Activated CD4-positive, alpha-beta T cell treated with anti-CD3 and anti-CD28 coated beads for 48 hours (primary cell): ENCODE measurements at regions not wholly inside any gene's neighbourhood (a gene's known extent, or its start where the extent isn't known, plus 50 kb on each side); places are given as distances from the start of the nearest gene placed in this dataset.

Experiments used
- DNase-seq: peaks from one replicate; pipeline ENCODE4 v3.0.0-alpha.2; 2020

DNA sequence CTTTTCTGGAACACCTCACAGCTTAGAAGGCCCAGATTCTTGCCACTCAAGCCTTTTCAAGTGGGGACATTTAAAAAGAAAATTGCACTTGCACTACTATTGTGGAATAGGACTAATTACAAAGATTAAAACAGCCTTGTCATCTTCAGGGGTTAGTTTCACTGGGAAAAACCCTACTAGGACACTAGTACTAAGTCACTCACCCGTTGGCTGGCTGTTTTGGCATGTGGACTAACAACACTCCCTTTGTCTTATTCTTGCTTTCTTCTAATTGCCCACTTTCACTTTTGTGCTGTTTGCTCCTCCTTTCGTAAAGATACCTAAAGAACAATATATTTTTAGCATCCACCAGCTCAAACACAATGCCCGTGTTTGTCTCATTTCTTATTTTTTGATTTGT, 200.9 kb upstream of the MID1 start:
- DNase-seq, result no peak

DNA sequence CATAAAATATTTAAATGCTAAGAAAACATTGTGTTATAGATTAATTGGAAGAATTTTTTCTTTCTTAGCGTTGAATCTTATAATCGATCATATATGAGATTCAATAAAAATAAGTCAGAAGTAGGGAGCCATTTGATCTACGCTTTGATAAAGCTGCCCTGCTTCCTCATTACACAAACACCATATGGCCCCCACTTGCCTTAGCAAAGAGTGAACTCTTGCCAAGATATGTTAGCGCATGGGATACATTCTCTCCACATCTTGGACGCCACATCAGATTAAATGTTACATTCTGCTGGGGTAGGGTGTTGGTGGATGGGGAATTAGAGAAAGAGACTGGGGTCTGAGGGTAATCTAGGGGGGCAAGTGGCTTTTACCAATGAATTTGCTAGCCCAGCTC, 207.7 kb upstream of the MID1 start:
- DNase-seq, result no peak

DNA sequence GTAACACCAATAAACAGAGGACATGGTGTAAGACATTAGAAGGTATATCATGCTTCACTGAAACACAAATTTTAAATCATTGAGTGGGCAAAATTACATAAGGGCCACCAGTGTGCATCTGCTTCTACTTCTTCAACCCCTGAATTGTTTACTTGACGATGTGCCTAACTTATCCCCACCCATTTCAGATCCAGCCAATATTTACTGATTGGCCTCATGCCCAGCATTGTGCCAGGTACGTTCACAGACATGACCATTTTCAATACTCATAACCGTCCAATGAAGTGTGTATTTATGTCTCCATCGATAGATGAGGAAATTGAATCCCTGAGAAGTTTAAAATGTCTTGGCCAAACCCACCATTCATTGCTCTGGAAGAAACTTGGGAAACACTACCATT, 208.3 kb upstream of the MID1 start:
- no peak for DNase-seq

DNA sequence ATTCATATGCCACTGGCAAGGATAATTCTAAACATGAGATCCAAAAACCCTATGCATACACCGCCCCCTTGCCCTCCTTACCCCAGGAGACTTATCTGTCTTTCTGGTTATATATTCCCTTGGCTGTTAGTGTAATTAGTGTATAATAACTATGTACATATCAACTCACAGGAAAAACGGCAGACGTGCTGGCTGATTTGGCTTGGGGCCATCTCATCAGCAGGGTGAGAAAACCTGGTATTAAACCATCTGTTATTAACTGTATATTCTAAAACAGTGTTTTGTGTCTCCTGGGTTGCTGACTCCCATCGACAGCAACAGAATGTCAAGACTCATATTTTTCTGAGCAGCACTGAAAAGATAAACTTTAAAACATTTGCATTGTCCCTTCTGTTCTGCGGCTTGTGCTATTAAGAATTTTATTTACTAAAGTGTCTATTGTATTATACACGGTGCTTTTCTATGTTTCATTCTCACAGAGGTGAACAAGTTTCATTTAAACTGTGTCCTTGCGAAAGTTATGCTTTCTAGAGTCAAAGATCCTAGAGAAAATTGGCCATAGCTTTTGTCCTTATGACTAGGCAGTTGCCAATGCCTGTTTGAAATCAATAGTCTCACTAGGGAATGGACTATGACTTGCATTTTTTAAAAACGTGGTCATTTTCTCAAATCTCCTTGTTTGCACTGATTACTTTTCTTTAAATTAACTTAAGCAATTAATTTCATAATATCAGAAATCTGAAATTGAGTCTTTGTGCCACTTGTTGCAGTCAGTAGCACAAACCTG, 211.5 kb upstream of the MID1 start:
- no peak for DNase-seq

DNA sequence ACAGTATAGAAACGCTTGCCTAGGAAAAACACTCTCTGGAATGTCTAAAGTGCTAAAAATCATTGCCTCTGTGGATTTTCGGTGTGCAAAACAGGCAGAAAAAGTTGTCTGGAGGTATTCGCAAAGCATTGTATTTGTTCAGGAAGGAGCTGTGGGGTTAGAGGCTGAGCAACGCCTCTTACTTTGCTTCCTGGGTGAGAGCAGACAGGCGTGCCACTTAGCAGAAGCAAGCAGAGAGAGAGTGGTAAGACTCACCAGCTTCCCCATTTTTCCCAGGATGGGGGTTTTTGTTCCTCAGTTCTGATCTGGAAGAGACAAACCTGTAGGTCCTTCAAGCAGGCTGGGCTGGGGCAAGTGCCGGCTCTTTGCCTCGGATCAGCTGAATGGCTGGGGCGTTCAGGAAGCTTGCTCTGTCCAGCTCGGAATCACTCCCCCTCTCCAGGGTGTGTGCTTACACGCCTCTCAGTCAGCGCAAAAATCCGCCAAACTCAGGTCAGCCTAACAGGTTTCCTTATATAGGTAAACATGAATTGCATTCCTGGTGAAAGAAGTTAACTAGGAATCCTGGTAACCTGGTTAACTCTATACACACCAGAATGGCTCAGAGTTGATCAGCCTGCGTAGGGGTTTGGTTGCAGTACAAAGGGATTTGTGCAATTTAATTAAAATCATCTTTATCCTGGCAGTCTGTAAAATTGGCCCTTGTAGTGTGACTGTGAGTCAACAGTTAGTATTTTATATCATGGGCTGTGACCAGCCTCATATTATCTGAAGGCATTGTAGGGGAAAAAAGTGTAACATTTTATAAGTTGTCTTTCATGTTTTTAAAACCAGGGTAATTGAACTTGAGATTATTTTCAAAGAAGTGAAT, 213.1 kb upstream of the MID1 start:
- no peak for DNase-seq

DNA sequence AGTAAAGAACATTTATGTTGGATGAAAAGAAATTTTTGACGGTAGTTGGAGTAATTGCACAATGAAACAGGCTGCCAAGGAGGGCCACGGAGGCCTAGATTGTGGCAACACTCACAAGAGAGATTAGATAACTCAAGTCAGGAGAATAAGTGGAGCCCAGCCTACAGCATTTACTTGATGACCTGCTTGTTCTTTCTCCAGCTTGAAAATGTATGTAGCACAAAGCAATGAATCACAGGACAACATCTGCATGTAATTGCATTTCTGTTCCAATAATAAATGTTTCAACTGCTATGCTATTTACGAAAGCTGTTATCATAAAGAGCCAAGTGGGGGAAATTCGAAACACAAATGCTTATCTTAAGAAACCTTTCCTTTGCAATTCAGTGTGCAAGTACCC, 221.2 kb upstream of the MID1 start:
- no peak for DNase-seq

DNA sequence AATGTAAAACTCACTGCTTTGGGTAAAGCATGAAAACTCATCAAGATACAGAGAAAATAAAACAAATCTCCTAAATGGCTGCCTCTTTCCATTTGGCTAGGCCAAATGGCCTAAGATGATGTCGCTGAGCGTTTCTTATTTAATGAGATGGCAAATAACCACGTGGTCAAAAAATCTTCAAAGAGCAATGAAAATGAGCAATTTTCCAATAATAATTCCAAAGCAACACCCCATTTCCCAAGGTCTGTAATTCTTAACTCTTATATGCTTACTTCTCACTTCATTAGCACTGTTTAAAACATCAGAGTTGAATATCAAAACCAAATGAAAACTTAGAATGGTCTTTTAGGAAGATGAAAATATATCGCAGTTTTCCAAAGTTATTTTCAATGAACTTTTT, 222.3 kb upstream of the MID1 start:
- DNase-seq, result no peak

DNA sequence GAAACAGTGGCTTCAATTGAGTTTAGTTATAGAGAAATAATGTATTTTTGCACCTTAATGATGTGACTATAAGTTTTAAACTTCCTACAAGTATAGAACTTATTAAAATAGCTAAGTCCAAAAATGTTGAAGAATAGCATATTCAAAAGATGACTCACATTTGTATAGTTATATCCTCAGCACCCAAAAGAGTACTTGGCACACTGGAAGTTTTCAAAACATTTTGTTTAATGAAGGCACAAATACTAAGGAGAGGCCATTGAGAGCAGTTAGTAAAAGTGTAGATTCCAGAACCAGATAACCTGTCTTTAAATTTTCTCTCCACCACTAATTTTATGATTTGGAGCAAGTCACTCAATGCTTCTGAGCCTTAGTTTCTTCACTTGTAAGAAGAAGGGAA, 226.9 kb upstream of the MID1 start:
- DNase-seq, result no peak

DNA sequence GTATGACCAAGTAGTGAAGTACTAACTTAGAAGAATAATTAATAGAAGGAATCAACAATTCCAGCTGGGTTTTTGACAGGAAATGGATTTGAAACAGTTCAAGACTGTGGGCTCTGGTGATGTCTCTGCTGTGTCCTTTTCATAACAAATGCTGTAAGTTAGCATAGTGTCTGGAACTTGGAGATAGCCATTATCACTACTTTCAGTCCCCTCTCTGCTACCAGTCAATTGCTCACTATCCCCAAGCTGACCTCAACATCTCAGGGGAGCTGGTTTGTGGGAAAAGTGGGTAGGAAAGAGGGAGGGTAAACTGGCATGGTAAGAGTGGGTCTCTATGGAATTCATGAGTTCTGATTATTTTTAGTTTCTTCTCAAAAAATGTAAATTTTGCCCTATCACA, 231.4 kb upstream of the MID1 start:
- DNase-seq, result no peak

DNA sequence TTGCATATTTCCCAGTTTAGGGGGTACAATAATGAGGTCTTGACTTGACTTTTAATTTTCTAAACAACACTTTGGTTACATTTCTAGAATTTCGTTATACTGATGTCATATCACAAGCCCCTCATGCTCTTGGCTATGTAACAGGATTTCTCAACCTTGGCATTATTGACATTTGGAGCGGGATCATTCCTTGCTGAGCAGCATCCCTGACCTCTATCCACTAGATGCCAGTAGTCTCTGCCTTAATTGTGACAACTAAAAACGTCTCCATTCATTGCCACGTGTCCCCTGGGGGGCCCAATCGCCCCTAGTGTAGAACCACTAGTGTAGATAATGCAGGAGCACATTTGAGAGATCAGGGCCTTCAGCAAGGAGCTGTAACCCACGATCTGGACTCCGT, 234.2 kb upstream of the MID1 start:
- no peak for DNase-seq

DNA sequence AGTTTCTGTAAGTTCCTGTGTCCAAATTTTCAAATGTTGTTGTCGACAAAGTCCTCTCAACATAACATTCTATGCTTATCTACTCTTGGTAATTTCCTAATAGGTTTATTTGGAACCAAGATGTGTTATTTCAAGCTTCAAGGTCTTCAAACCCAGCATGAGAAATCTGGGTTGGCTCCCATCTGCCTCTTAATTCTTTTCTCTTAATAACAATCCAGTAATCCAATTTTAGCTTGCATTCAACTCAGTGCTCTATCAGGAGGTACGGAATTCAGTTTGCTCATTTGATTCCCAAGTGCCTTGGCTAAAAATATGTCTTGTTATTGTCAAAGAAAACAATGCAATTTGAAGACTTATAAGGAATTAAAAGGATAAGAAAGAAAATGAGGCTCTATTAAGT, 235.5 kb upstream of the MID1 start:
- no peak for DNase-seq

DNA sequence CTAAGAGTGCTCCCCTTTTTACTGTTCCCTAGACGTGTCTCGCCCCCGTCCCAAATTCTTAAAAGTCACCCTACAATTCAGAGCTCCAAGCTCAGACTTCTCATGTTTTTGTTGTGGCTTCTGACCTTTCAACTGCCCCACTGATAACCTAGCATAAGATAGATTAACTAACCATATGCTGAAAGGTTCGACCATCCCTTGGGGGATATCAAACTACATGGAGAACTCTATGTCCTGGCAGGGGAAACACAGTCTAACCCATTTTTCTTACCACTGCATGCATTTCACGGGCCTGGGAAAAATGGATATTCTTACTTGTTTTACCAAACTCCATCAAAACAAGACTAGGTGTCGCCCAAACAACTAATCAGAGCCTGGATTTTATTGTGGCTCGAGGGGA, 236.4 kb upstream of the MID1 start:
- no peak for DNase-seq

DNA sequence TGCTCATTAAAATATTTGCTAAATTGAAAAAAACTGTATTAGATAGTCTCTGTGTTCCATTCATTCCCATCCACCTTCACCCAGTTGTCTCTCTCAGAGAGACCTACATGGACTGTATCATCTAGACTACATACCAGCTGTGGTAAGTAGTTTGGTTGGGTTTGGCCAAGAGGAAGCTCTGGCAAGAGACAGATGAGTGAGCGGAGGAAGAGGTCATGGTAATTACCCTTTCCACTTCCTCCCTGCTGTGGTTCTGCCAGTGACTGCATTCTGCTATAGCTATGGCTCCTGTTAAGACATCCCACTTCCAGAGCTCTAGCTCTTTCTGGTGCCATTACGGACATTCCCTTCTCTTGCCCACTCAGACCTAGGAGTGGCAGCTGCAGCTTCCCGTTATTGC, 239.0 kb upstream of the MID1 start:
- DNase-seq, result no peak

DNA sequence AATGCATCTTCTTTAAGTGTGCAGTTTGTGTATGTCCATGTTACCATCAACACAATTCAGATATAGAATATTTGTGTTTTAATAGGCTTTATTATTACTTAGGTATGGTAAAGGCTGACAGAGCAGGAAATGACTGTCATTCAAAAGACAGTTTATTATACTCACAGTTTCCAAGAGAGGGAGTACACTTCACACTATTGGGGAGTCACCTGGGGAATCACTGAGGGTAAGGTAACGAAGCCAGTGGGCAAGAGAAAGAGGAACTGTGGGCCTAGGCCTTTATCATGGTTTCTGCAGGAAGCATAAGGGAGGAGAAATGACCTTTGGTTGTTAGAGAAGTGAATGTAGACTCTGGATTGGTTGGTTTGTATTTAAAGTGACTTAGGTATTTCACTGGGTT, 235.1 kb upstream of the HCCS start:
- DNase-seq, result no peak

DNA sequence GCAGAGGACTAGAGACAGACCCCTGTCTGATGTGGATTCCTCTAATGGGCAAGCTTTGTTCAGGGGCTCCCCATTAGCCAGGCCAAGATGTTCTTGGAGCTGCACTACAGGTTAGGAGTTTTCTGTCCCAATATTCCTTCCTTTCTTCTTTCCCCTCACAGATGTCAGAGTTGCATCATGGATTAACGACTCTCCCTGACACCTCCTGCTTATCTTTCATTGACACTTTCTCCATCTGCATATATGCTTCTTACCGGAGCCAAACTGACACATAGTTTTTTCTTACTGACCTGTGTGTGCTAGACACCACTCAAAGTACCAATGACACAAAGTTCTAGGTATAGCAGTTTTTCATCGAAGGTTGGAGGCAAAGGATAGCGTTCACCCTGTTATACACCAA, 228.6 kb upstream of the HCCS start:
- no peak for DNase-seq

DNA sequence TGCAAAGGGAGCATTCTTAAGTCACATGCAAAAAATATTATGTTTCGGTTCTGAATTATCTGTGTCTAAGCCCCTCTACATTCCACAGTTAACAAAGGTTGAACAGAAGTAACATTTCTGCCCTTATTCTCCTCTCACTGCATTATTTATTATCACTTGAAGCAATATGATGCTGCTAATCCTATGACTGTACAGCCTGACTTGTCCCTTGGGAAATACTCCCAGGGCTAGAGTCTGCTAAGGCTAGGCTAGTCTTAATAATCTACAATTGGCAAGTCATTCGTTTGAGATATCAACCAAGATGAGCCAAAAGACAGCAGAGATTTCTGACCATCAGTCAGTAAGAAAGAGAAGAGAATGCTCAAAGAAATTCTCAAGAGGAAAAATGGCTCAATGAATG, 226.9 kb upstream of the HCCS start:
- no peak for DNase-seq

DNA sequence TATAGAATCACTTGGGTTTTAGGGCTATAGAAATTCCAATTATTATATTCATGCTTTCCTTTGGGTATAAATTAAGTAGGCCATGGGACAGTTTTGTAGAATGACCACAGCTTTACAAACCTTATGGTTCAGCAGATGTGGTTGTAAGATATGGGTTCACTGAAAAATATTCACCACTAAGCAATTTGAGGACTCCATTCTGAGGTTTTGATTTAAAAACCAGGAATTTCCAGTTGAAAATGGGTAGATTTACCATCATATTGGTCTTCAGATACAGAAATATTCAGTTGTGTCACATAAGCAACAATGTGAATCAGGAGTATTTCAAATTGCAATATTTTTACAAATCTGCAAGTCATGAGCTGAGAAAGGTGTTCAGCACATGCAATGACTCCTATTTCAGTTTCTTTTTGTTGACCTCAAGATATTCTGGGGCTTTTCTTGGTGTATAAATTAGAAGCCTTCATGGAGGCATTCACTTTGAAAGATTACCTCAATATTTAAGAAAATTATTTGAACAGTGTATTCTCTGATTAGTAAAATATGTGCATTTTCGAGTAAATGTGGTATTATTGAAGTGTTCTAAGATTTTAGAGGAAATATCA, 218.4 kb upstream of the HCCS start:
- no peak for DNase-seq

DNA sequence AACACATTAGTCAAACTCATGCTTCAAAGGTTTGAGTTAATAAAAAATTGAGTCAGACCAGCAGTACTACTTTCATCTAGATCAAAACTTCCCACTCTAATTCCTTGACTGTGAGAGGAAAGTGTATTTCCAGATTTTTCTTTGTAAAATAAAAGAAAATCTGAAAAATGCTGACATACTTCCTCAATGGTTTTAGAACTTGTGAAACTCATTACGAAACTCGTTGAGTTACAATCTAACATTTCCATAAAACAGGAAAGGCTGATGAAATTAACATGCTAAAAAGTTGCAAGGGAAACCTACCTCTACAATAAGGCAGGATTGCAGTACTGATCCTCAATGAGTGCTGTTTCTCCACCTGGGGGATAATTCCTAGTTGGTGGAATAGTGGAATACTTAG, 217.8 kb upstream of the HCCS start:
- no peak for DNase-seq

DNA sequence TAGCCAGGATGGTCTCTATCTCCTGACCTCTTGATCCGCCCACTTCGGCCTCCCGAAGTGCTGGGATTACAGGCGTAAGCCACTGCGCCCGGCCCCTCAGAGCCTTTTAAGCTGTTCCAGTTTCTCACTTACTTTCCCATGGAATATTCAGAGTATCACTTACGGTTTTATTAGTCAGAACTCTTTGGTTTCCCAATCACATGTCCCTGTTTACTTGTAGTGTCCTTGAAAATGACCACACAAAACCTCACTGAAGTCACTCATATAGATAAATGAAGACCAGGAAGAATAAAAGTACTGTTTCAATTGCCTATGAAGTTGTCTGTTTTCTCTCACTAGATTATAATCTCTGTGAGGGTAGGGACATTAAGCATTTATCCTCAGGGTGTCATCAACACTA, 217.2 kb upstream of the HCCS start:
- no peak for DNase-seq

DNA sequence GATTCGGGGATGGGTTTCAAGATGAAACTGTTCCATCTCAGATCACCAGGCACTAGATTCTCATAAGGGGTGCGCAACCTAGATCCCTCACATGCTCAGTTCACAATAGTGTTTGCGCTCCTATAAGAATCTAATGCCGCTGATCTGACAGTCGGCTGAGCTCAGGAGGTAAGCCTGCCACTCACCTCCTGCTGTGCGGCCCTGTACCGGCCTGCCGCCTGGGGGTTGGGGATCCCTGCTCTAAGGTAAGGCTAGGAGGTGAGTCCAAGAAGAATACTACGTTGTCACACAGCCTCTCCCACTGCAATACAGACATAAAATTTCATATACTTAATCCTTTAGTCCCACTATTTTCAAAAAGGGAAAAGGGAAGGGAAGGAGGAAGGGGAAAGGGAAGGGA, 213.4 kb upstream of the HCCS start:
- DNase-seq, result no peak

DNA sequence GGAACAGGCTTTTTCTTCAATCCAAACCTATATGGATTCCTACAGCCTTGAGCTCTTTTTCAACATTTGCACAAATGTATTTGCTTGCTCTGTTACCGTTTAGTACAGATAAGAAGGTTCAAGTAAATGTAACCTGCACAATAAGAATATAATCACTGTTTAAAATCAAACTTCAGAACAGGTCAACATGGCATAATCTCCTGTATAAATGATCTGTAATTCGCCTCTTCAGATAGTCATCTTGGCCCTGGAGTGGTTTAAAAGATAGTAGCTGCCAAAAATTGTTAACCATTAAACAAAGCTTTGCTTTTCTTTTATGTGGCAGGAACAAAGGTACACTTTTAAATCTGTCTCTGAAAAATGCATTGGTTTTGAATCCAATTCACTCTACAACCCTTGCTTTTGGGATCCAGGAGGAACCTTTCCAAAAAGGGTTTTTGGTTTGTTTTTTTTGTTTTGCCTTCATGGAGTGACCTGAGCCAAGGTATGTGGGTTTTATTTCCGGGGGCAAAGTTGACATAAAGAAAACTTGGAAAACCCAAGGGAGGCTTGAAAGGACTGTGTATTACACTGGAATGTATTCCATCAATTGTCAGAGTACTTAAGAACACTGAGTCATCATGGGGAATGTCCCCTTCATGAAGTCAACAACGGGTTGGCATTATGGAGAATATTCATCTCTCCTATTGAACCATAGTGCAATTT, 210.4 kb upstream of the HCCS start:
- no peak for DNase-seq

DNA sequence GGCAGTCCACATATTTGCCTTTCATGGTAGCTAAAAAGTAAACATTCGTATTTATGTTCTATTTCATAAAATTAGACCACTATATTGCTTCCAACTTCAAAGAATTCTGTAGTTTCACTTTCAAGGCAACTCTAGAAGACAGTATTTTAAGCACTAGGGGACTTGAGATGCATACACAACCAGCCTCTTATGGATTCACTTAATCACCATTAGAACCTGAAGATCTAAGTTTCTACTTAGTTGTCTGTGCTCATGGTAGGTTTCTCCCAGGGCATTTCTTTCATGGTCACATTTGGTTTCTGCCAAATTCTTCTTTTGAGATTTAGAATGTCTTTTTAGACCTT, 209.9 kb upstream of the HCCS start:
- DNase-seq, result no peak

DNA sequence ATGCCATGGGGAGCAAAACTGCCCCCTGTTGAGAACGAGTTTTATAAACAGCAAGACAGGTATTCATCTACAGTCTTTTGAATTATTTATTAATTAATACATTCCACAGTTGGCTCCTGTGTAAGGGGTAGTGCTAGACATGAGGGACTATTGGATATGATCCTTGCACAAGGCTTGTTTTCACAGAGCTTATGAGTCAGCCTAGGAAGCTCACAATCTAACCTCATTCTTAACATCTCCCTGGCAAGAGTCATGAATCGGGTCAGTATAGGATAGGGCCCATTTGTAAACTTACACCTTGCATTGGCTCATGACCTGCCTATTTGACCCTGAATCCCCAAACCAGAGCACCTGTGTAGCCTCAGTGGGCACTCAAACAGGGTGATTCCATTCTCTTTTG, 209.1 kb upstream of the HCCS start:
- no peak for DNase-seq

DNA sequence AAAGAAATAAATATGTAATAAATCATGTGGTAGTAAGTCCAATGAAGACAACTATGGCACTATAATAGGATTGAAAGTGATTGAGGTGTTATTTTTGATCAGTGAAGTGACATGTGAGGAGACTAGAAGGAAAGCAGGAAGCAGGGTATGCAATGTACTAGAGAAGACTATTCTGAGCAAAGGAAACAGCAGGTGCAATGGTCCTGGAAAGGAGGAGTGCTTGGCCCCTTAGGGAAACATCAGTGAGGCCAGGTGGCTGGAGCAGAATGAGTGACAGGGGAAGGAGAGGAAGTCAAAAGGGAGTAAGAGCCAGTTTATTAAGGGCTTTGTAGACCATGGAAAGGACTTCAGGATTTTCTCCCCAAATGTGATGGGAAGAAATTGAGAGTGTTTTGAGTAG, 207.6 kb upstream of the HCCS start:
- DNase-seq, result no peak
